ENCODE measurements at regions not wholly inside any gene's neighbourhood (a gene's known extent, or its start where the extent isn't known, plus 50 kb on each side); places are given as distances from the start of the nearest gene placed in this dataset.

DNA sequence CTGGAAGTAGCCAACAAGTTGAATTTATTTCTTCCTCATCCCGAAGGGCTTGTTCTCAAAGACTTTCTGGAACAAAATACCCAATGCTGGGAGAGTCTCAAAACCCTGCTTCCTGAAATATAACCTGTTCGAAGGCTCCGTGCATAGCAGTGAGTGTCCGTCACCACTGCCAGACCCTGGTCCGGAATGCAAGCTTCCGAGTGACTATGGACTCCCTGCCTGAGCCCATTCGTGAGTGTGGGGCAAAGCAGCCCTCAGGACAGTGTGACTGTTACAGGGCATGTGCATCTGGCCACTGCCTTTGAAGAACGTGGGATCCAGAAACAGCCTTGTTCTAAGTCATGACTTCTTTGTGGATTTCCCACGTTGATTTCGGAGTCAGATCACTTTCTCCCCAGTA is 214.5 kb upstream of the IGF1R start:
- Histone ChIP-seq H3K4me3 (no peak overlapping the region), H3K4me1 (peaks cover 0 to under 1% (median under 1%) of the 10 kb centered on the region in 3 donors), H3K36me3 (no peaks in the 10 kb centered on the region), H3K9me3 (no peaks in the 10 kb centered on the region), H3K27ac (no peak overlapping the region), H3K27me3 (peaks cover 0 to 33% (median 0%) of the 10 kb centered on the region in 4 donors)
- 80 to 83% methylated on average over 6 to 10 of the region's 10 CpGs for WGBS, 2 donors
- TF ChIP-seq, protein P1, sequence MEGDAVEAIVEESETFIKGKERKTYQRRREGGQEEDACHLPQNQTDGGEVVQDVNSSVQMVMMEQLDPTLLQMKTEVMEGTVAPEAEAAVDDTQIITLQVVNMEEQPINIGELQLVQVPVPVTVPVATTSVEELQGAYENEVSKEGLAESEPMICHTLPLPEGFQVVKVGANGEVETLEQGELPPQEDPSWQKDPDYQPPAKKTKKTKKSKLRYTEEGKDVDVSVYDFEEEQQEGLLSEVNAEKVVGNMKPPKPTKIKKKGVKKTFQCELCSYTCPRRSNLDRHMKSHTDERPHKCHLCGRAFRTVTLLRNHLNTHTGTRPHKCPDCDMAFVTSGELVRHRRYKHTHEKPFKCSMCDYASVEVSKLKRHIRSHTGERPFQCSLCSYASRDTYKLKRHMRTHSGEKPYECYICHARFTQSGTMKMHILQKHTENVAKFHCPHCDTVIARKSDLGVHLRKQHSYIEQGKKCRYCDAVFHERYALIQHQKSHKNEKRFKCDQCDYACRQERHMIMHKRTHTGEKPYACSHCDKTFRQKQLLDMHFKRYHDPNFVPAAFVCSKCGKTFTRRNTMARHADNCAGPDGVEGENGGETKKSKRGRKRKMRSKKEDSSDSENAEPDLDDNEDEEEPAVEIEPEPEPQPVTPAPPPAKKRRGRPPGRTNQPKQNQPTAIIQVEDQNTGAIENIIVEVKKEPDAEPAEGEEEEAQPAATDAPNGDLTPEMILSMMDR (IDR thresholded peaks at IDR 0.05): no peak
- no peak for TF ChIP-seq POLR2A (IDR thresholded peaks at IDR 0.05)
- DNase-seq: no peak
- intact Hi-C loops (cut with DNase I): loop anchor here (10.0 kb wide), 1 partner anchor 61 kb away; no protein-coding TSS in a partner anchor

DNA sequence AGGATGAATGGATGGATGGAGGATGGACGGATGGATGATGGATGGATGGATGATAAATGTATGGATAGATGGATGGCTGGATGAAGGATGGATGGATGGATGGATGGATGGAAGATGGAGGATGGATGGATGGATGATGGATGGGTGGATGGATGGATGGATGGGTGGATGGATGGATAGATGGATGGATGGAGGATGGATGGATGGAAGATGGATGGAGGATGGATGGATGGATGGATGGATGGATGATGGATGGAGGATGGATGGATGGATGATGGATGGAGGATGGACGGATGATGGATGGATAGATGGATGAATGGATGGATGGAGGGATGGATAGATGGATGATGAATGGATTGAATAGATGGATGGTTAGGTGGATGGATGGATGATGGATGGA is 210.6 kb upstream of the IGF1R start:
- DNase-seq: no peak
- no peaks in the 10 kb centered on the region for H3K9me3 ChIP-seq
- no peak overlapping the region for H3K4me3 ChIP-seq
- intact Hi-C loops (cut with DNase I): loop anchor here (10.0 kb wide), 1 partner anchor 57 kb away; no protein-coding TSS in a partner anchor
- no peak overlapping the region for H3K27ac ChIP-seq
- no peaks in the 10 kb centered on the region for H3K36me3 ChIP-seq
- H3K27me3 ChIP-seq: peaks cover 0 to 8% (median 0%) of the 10 kb centered on the region in 4 donors
- peaks cover 0 to 4% (median 0%) of the 10 kb centered on the region in 3 donors for H3K4me1 ChIP-seq
- TF ChIP-seq, protein P1 (IDR thresholded peaks at IDR 0.05): no peak
- no peak for TF ChIP-seq POLR2A (IDR thresholded peaks at IDR 0.05)
- WGBS, 2 donors: 67 to 82% methylated on average over 2 of the region's 2 CpGs

DNA sequence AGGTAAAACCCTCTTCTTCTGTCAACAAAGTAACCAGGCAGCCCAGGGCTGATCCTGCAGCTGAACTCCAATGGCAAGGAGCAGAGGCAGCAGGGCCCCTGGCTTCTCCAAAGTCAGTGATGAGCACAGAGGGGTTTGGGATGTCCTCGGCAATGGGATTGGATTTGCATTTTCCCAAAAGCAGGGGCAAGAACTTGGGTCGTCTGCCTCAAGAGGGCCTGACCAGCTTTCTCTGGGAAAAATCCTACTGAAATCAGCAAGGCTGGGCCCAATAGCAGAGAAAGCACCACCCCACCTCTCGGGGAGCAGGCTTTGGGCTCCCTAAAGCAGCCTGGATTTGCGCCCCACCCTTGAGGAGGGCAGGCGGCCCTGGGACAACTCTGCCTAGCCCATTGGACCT is 210.0 kb upstream of the IGF1R start:
- H3K36me3 ChIP-seq: no peaks in the 10 kb centered on the region
- peaks cover 0 to 8% (median 0%) of the 10 kb centered on the region in 4 donors for H3K27me3 ChIP-seq
- H3K9me3 ChIP-seq: no peaks in the 10 kb centered on the region
- H3K27ac ChIP-seq: no peak overlapping the region
- peaks cover 0 to 5% (median 0%) of the 10 kb centered on the region in 3 donors for H3K4me1 ChIP-seq
- no peak overlapping the region for H3K4me3 ChIP-seq
- intact Hi-C loops (cut with DNase I): loop anchor here (10.0 kb wide), 1 partner anchor 56 kb away; no protein-coding TSS in a partner anchor
- TF ChIP-seq, protein P1 (IDR thresholded peaks at IDR 0.05): no peak
- no peak for TF ChIP-seq POLR2A (IDR thresholded peaks at IDR 0.05)
- WGBS, 2 donors: 69 to 84% methylated on average over 2 to 4 of the region's 5 CpGs
- DNase-seq: no peak

DNA sequence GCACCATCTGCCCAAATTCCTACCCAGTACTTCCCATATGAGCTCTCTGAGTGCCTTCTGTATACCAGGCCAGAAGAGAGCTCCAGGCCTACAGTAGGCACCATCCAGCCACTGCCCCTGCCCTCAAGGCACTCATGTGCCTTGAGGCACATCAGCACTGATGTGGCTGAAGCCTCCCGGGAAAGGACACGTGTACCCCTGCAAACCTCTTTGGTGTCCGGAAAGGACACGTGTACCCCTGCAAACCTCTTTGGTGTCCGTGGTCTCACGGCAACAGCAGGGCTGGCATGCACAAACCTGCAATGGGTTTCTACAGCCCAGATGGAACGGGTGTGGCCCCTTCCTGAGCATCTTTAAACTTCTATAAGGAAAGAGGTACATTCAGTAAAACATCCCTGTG is 209.4 kb upstream of the IGF1R start:
- TF ChIP-seq POLR2A (IDR thresholded peaks at IDR 0.05): no peak
- TF ChIP-seq, protein P1 (IDR thresholded peaks at IDR 0.05): no peak
- intact Hi-C loops (cut with DNase I): loop anchor here (10.0 kb wide), 1 partner anchor 56 kb away; no protein-coding TSS in a partner anchor
- 80 to 86% methylated on average over 5 to 7 of the region's 7 CpGs for WGBS, 2 donors

DNA sequence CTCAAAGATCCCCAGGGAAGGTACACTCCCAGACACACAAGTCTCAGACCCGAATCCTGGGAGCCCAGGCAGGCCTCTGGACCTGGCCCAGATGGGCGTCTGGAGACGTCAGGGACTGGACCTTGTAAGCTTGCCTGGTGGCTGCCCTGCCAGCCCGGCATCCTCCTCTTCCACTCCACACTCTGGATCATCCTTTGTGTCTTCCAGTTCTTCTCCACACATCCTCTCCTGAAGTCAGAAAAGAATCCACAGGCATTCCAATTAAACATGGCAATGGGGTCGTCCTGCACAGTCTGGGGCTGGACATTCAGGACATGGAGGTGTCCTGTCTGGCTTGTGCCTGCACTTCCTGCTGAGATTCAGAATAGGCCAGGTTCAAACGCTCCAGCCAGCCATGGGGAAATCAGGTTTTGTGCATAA is 208.8 kb upstream of the IGF1R start:
- Histone ChIP-seq H3K27ac (no peak overlapping the region), H3K36me3 (no peaks in the 10 kb centered on the region), H3K9me3 (no peaks in the 10 kb centered on the region), H3K4me1 (peaks cover 0 to 13% (median 6%) of the 10 kb centered on the region in 3 donors), H3K4me3 (no peak overlapping the region), H3K27me3 (peaks cover 0 to 7% (median 0%) of the 10 kb centered on the region in 4 donors)
- no peak for TF ChIP-seq POLR2A (IDR thresholded peaks at IDR 0.05)
- TF ChIP-seq, protein P1 (IDR thresholded peaks at IDR 0.05): no peak
- intact Hi-C loops (cut with DNase I): loop anchor here (10.0 kb wide), 1 partner anchor 55 kb away; no protein-coding TSS in a partner anchor
- WGBS, 2 donors: 49 to 70% methylated on average over 4 to 5 of the region's 6 CpGs
- no peak for DNase-seq

More for the DNA sequence above, 209.4 kb upstream of the IGF1R start:
- no peaks in the 10 kb centered on the region for H3K36me3 ChIP-seq
- no peak overlapping the region for H3K27ac ChIP-seq
- DNase-seq: no peak
- H3K4me1 ChIP-seq: peaks cover 0 to 6% (median 0%) of the 10 kb centered on the region in 3 donors
- no peaks in the 10 kb centered on the region for H3K9me3 ChIP-seq
- peaks cover 0 to 6% (median 0%) of the 10 kb centered on the region in 4 donors for H3K27me3 ChIP-seq
- H3K4me3 ChIP-seq: no peak overlapping the region

Data from esophagus squamous epithelium (tissue), 5 donors.